ENCODE measurements at regions not wholly inside any gene's neighbourhood (a gene's known extent, or its start where the extent isn't known, plus 50 kb on each side); places are given as distances from the start of the nearest gene placed in this dataset.

DNA sequence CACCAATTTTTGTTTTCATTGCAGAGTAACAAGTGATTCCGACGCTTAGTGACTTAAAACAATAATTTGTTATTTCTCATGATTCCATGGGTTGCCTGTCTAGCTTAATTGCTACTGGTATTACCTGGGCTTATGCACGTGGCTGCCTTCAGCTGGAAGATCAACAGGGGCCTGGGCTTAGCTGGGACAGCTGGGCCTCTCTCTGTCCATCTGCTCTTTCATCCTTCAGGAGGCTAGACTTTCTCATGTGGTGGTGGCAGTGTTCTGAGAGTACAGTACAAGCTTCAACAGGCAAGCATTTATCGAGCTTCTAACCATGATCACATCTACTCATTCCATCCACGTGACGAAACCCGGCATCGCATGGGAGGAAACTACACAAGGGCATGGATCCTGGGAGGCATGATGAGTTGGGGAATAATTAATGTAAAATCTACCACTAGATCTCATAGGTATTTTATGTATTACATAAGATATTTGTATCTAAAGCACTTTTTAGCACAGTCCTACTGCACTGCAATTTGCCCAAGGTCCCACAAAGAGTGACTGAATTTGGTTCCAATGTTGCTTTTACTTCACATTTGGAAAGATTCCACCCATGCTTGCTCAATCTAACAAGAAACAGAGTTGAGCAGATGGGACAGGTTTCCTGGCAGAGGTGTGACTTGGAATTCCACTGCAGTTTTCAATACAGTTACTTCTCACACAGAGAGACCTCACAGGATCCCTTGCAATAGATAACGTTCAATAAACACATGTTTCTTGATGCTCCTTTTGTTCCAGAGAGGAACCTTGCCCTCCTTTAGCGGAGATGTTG, 153.1 kb upstream of the FRMD6 start:
- Histone ChIP-seq H3K4me1 (ENCODE audit: insufficient read depth, low read length) (no peaks in the 10 kb centered on the region), H3K9me3 (ENCODE audit: control insufficient read depth, insufficient read depth, low read length) (peaks cover 8% of the 10 kb centered on the region; the same call in 1 of the 2 replicates), H3K9ac (ENCODE audit: low read depth, low read length) (no peak overlapping the region), H3K36me3 (ENCODE audit: insufficient read depth, low read length) (no peaks in the 10 kb centered on the region)

DNA sequence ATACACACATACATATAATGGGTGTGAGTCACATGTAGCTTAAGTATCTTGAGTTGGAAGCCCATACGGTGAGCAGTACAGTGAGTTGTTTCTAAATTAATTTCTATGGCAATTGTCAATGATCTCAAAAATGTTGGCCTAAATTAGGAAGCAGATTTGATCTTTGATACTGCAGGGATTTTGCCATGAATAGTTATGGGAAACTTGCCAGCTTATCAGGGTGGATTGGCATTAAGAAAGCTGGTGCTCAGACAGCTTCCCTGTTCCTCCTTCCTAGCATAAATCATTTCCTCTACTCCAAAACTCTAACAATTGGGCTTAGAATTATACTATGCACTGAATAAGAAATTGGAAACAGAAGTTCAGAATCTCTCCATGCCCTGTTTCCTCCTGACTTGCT, 150.9 kb upstream of the FRMD6 start:
- Histone ChIP-seq H3K9ac (ENCODE audit: low read depth, low read length) (no peak overlapping the region), H3K9me3 (ENCODE audit: control insufficient read depth, insufficient read depth, low read length) (peaks cover 8% of the 10 kb centered on the region; the same call in 1 of the 2 replicates), H3K4me1 (ENCODE audit: insufficient read depth, low read length) (no peaks in the 10 kb centered on the region), H3K36me3 (ENCODE audit: insufficient read depth, low read length) (no peaks in the 10 kb centered on the region)

DNA sequence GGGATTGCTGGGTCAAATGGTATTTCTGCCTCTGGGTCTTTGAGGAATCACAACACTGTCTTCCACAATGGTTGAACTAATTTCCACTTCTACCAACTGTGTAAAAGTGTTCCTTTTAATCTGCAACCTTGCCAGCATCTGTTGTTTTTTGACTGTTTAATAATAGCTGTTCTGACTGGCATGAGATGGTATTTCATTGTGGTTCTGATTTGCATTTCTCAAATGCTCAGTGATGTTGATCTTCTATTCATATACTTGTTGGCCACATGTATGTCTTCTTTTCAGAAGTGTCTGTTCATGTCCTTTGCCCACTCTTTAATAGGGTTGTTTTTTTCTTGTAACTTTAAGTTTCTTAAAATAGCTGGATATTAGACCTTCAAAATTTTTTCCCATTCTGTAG, 150.0 kb upstream of the FRMD6 start:
- no peaks in the 10 kb centered on the region for H3K4me1 ChIP-seq (ENCODE audit: insufficient read depth, low read length)
- peaks cover 8% of the 10 kb centered on the region; the same call in 1 of the 2 replicates for H3K9me3 ChIP-seq (ENCODE audit: control insufficient read depth, insufficient read depth, low read length)
- no peaks in the 10 kb centered on the region for H3K36me3 ChIP-seq (ENCODE audit: insufficient read depth, low read length)
- H3K9ac ChIP-seq (ENCODE audit: low read depth, low read length) = no peak overlapping the region

DNA sequence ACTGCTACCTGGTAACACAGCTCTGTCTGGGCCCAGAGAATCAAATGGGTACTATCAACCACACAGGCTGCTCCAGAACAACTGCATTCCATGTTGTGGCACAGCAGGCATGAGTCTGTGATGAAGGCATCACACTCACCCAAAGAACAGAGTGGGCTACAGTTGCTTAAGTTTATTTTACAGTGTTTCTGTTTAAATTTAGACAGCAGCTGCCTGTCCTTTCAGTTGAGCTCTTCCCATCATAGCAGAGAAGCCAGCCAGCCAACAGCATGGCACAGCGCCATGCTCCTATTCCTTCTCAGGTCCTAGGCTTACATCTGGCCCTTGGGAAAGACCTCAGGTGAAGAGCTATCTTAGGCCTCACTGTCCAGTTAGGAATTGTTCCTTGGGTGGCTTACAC, 147.0 kb upstream of the FRMD6 start:
- Histone ChIP-seq H3K36me3 (ENCODE audit: insufficient read depth, low read length) (no peaks in the 10 kb centered on the region), H3K4me1 (ENCODE audit: insufficient read depth, low read length) (peaks cover 5% of the 10 kb centered on the region; the same call in 1 of the 2 replicates), H3K9me3 (ENCODE audit: control insufficient read depth, insufficient read depth, low read length) (no peaks in the 10 kb centered on the region), H3K9ac (ENCODE audit: low read depth, low read length) (no peak overlapping the region)

DNA sequence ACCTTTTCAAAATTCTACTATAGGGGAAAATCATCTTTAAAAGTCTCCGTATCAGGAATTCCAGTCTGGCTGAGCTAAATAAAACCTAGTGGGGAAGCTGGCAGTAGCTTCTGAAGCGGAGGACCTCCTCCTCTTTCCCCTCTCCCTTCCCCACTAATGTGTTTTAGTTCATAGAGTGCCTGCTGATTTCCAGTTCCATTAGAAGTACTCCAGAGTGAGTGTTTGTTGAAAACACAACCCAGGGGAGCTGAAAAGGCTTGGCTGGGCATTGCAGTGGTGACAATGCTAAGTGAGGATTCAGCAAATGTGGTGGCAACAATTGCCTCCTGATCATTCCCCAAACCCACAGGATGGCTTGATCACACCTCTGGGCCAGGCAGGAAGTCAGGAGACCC, 144.2 kb upstream of the FRMD6 start:
- H3K36me3 ChIP-seq (ENCODE audit: insufficient read depth, low read length) = no peaks in the 10 kb centered on the region
- no peaks in the 10 kb centered on the region for H3K9me3 ChIP-seq (ENCODE audit: control insufficient read depth, insufficient read depth, low read length)
- H3K4me1 ChIP-seq (ENCODE audit: insufficient read depth, low read length) = peaks cover 5% of the 10 kb centered on the region; the same call in 1 of the 2 replicates
- H3K9ac ChIP-seq (ENCODE audit: low read depth, low read length) = no peak overlapping the region

DNA sequence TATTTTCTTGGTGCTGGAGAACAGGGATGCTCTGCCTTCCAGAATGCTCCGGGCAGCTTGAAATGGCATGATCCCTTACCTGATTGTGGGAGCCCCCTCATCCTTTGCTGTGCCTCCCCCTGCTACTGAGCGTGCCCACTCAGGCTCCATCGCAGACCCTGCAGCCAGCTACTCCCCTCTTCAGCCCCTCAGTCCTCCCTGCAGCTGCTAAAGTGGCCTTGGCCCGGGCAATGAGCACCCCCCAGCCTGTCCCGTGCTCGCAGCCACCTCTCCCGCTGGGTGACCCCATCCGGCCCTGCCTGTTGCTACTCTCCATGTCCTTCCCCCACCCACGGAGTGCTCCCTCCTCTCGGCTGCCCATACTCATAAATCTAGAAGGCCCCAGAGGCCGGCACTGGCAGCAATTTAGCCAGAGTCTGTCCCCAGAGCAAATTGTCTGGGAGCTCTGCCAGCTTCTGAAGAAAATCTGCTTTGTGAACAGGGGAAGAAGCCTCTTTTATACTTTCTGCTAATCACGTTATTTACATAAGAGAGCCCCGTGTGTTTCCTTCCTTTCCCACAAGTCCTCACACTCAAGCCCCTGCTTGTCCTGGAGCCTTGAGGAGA, 143.7 kb upstream of the FRMD6 start:
- peaks cover 5% of the 10 kb centered on the region; the same call in 1 of the 2 replicates for H3K4me1 ChIP-seq (ENCODE audit: insufficient read depth, low read length)
- H3K36me3 ChIP-seq (ENCODE audit: insufficient read depth, low read length) = no peaks in the 10 kb centered on the region
- no peaks in the 10 kb centered on the region for H3K9me3 ChIP-seq (ENCODE audit: control insufficient read depth, insufficient read depth, low read length)
- no peak overlapping the region for H3K9ac ChIP-seq (ENCODE audit: low read depth, low read length)

DNA sequence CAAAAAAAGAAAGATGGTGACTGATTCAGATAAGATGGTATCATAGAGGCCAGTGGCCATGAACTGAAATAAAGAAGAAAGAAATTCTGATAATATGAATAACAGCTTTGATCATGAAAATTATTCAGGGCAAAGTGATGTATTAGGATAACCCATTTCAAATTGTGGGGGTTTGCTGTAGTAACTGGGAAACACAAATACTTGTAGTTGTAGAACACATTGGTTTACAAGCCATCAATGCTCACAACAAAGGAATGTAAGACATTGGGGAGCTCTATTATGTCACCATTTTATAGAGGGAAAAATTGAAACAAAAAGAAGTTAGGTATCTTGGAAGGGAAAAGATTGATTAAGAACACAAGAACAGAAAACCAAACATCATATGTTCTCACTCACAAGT, 140.4 kb upstream of the FRMD6 start:
- H3K9ac ChIP-seq (ENCODE audit: low read depth, low read length) = no peak overlapping the region
- H3K36me3 ChIP-seq (ENCODE audit: insufficient read depth, low read length) = no peaks in the 10 kb centered on the region
- H3K9me3 ChIP-seq (ENCODE audit: control insufficient read depth, insufficient read depth, low read length) = no peaks in the 10 kb centered on the region
- H3K4me1 ChIP-seq (ENCODE audit: insufficient read depth, low read length) = peaks cover 5% of the 10 kb centered on the region; the same call in 1 of the 2 replicates

DNA sequence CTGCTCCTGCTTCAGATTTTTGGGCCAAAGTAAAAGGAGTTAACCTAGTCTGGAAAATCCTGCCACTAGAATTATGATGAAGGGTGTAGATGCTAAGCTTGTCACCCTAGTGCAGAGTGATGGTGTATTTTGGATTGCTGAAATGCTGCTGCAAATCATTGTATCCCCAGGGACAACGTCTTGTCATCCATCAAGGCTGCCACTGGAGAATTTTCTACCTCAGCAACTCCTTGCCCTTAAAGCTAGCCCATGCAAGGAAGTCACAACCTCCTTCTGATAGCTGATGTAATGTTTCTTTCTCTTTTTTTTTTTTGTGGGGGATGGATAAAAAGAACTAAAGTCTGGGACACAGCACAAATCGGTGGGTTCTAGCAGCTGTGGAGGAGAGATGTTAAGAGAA, 139.4 kb upstream of the FRMD6 start:
- Histone ChIP-seq H3K36me3 (ENCODE audit: insufficient read depth, low read length) (no peaks in the 10 kb centered on the region), H3K9me3 (ENCODE audit: control insufficient read depth, insufficient read depth, low read length) (no peaks in the 10 kb centered on the region), H3K9ac (ENCODE audit: low read depth, low read length) (no peak overlapping the region), H3K4me1 (ENCODE audit: insufficient read depth, low read length) (peaks cover 2% of the 10 kb centered on the region; the same call in 1 of the 2 replicates)

DNA sequence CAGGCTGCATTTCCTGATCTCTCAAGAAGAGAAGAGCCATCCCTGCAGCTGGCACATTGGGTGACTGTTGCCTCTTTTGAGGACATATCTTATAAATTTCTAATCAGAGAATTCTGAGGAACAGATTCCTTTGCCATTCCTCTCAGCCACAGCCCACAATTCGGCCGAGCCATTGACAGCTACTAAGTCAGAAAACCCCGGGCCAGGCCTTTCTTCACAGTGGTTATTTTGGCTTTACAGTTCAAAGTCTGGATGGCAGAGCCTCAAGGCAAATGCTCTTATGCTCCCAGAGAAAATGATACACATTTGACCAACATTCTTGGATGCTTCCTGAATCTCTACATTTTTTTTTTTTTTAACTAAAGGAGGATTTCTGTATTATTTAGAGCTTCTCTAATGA, 138.4 kb upstream of the FRMD6 start:
- Histone ChIP-seq H3K4me1 (ENCODE audit: insufficient read depth, low read length) (no peaks in the 10 kb centered on the region), H3K9ac (ENCODE audit: low read depth, low read length) (no peak overlapping the region), H3K9me3 (ENCODE audit: control insufficient read depth, insufficient read depth, low read length) (no peaks in the 10 kb centered on the region), H3K36me3 (ENCODE audit: insufficient read depth, low read length) (no peaks in the 10 kb centered on the region)

DNA sequence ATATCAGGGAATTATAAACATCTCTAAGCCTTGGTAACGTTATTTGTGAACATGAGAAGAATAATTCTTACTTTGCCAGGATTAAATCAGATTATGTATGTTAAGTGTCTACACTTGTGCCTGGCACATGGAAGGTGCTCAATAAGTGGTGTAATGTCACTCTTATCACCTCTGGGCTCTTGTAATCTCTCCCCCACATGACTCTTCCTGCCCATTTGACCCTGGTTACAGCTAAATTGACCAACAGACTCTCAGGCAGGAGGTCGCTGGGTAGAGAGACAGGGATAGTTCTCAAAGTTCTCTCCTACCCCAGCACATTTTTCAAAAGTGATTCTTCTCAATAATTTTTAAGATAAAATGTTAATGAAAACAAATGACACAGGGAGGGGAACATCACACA, 137.8 kb upstream of the FRMD6 start:
- Histone ChIP-seq H3K9ac (ENCODE audit: low read depth, low read length) (no peak overlapping the region), H3K36me3 (ENCODE audit: insufficient read depth, low read length) (no peaks in the 10 kb centered on the region), H3K9me3 (ENCODE audit: control insufficient read depth, insufficient read depth, low read length) (no peaks in the 10 kb centered on the region), H3K4me1 (ENCODE audit: insufficient read depth, low read length) (no peaks in the 10 kb centered on the region)

DNA sequence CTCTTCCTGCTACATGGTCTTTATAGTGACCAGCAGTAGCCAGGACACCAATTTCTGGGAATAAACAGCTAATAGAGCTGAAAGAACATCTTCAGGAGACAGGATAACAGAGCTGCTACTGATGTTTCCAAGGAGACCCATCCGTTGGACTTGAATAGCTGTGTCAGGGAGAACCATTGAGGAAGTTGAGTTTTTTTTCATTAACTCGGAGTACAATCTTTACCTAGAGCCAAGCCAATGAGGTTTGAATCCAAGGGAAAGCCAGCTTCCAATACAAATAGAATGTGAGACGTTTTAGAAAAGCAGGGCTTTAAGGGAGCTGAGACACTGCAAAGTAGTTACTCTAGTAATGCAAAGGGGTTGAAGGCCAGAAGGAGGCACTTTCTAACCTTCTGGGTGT, 136.1 kb upstream of the FRMD6 start:
- H3K9ac ChIP-seq (ENCODE audit: low read depth, low read length) = no peak overlapping the region
- no peaks in the 10 kb centered on the region for H3K36me3 ChIP-seq (ENCODE audit: insufficient read depth, low read length)
- H3K4me1 ChIP-seq (ENCODE audit: insufficient read depth, low read length) = no peaks in the 10 kb centered on the region
- no peaks in the 10 kb centered on the region for H3K9me3 ChIP-seq (ENCODE audit: control insufficient read depth, insufficient read depth, low read length)

DNA sequence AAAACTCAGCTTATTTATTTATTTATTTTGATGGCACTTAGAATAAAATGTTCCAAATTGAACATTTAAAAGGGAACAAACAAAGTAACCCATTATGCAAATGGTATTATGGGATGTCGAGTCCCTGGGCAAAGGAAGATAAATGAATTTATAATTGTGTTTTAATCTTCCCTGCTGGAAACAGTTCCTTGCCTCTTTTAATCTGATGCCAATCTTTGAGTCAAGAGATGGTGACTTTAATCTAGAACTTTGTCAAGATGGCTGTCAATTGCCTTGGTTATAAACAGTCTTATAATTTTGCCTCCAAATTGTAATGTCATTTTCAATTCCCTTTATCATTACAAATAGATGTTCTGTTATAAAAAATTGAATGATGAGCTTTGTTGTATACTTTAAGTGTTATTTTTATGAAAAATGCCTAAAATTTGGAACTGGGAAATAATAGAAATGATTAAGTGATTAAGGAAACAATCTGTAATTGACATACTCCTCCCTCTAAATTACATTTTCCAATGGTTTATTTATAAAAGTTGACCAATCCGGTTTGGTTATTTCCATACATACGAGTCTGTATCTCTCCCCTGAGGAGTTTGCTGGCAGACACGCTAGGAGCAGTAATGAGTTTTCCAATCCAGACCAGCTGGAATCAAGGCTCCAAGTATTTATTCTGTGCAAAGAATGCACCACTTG, 134.9 kb upstream of the FRMD6 start:
- H3K4me1 ChIP-seq (ENCODE audit: insufficient read depth, low read length) = no peaks in the 10 kb centered on the region
- H3K9ac ChIP-seq (ENCODE audit: low read depth, low read length) = no peak overlapping the region
- no peaks in the 10 kb centered on the region for H3K9me3 ChIP-seq (ENCODE audit: control insufficient read depth, insufficient read depth, low read length)

DNA sequence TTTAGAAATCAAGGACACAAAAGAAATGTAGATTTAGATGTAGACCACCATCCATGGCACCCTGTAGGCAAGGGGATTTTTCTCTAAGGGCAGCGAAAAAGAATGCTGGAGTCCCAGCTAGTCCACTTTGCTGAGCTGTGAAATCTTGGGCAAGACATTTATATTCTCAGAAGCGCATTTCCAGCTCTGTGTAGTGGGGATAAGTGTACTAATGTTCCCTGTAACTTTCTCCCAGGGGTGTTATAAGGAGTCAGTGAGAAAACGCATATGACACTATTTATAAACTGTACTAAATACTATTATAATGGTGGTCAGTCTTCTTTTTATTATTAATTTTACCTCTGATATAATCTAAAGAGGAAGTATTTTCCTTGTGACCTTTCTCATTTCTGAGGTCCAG, 133.4 kb upstream of the FRMD6 start:
- Histone ChIP-seq H3K9ac (ENCODE audit: low read depth, low read length) (no peak overlapping the region), H3K36me3 (ENCODE audit: insufficient read depth, low read length) (no peaks in the 10 kb centered on the region), H3K4me1 (ENCODE audit: insufficient read depth, low read length) (peaks cover under 1% of the 10 kb centered on the region; the same call in 1 of the 2 replicates), H3K9me3 (ENCODE audit: control insufficient read depth, insufficient read depth, low read length) (no peaks in the 10 kb centered on the region)

More for the DNA sequence above, 134.9 kb upstream of the FRMD6 start:
- H3K36me3 ChIP-seq (ENCODE audit: insufficient read depth, low read length) = no peaks in the 10 kb centered on the region

DNA sequence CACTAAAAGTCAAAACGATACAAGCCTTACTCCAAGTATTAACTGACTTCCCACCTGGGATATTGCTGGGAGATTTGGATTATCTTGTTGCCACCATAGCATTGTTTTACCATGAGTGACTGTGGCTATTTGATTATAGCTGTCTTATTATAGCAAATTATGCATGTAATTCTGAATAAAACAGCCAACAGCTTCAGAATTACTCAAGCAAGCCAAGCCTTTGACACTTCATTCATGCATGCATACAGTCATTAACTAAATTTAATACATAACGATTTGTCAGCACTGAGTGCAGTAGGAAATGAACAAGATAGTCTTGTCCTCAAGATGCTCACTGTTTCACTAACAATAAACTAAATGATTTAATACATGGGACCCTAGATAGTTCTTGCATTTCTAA, 133.0 kb upstream of the FRMD6 start:
- H3K4me1 ChIP-seq (ENCODE audit: insufficient read depth, low read length) = peaks cover 5% of the 10 kb centered on the region; the same call in 1 of the 2 replicates
- no peaks in the 10 kb centered on the region for H3K36me3 ChIP-seq (ENCODE audit: insufficient read depth, low read length)
- H3K9me3 ChIP-seq (ENCODE audit: control insufficient read depth, insufficient read depth, low read length) = no peaks in the 10 kb centered on the region
- H3K9ac ChIP-seq (ENCODE audit: low read depth, low read length) = no peak overlapping the region

Data from ES-I3 (cell line).